ENCODE measurements at regions not wholly inside any gene's neighbourhood (a gene's known extent, or its start where the extent isn't known, plus 50 kb on each side); places are given as distances from the start of the nearest gene placed in this dataset.

- Histone ChIP-seq H3K56ac (ENCODE audit: insufficient read length, low read depth, low read length) (no peak overlapping the region), H3K4ac (ENCODE audit: low read depth, low read length) (no peak overlapping the region), H3K27me3 (ENCODE audit: insufficient read depth, low read length) (no peaks in the 10 kb centered on the region; the same call in 1 of the 2 replicates), H3K4me2 (ENCODE audit: insufficient read depth, insufficient read length, low read length) (no peak overlapping the region), H4K20me1 (ENCODE audit: control insufficient read depth, insufficient read depth, insufficient read length) (no peaks in the 10 kb centered on the region), H2AFZ (ENCODE audit: low read length) (no peak overlapping the region), H3K23me2 (ENCODE audit: insufficient read length, low read depth, low read length, poor library complexity, severe bottlenecking) (no peaks in the 10 kb centered on the region), H3K79me2 (ENCODE audit: insufficient read depth, low read length) (no peaks in the 10 kb centered on the region), H3K9ac (ENCODE audit: extremely low read depth, insufficient read length, low read length) (no peak overlapping the region), H2BK20ac (ENCODE audit: low read depth, low read length, poor library complexity, severe bottlenecking) (no peak overlapping the region), H4K91ac (ENCODE audit: insufficient read length, low read depth, low read length) (no peak overlapping the region), H3K4me1 (ENCODE audit: insufficient read depth, low read length) (peaks cover 4% of the 10 kb centered on the region; the same call in 1 of the 2 replicates), H4K8ac (replicated peaks; ENCODE audit: insufficient read length, low read depth, low read length) (no peak overlapping the region), H3T11ph (ENCODE audit: low read length) (no peak overlapping the region), H3K27ac (ENCODE audit: insufficient read length, low read depth, low read length) (no peak overlapping the region), H2AK5ac (ENCODE audit: insufficient read length, low read length) (no peak overlapping the region), H3K23ac (ENCODE audit: insufficient read length, low read depth, low read length) (no peak overlapping the region), H2BK15ac (ENCODE audit: low read depth, low read length) (no peak overlapping the region), H3K14ac (ENCODE audit: insufficient read depth, low read length) (no peak overlapping the region), H3K18ac (ENCODE audit: insufficient read length, low read depth, low read length) (no peak overlapping the region), H2BK5ac (ENCODE audit: insufficient read length, low read length) (no peak overlapping the region), H3K9me3 (ENCODE audit: control insufficient read depth, low read depth, low read length) (no peaks in the 10 kb centered on the region), H4K5ac (ENCODE audit: insufficient read length, low read depth, low read length) (no peak overlapping the region), H2BK120ac (ENCODE audit: low read depth, low read length, poor library complexity, severe bottlenecking) (no peak overlapping the region), H3K79me1 (ENCODE audit: insufficient read depth, low read depth, low read length, poor library complexity, severe bottlenecking) (no peaks in the 10 kb centered on the region), H2BK12ac (ENCODE audit: insufficient read length, low read depth, low read length) (no peak overlapping the region)
- TF ChIP-seq CTCF (conservative IDR thresholded peaks at IDR 0.05), result no peak
- Mint-ChIP-seq H3K36me3 (ENCODE audit: insufficient read depth in 1 of 3, low read depth in 3 of 3) (no peaks in the 10 kb centered on the region), H3K27ac (no peak overlapping the region), H3K27me3 (ENCODE audit: low read depth) (peaks cover 18% of the 10 kb centered on the region), H3K9me3 (no peaks in the 10 kb centered on the region), H3K4me1 (peaks cover 18 to 28% of the 10 kb centered on the region in 2 experiments), H3K4me3 (no peak overlapping the region)
- WGBS (ENCODE audit: extremely low coverage, insufficient read length, low lambda C conversion rate), result no CpG with 5 or more reads among the region's 6 CpGs
- peak; percentile 14 for DNase-seq
Observed at GRCh38 chr1:47682786-47683350, 245.0 kb downstream of the FOXD2 start.

Data from H9 (cell line).